ENCODE measurements at regions not wholly inside any gene's neighbourhood (a gene's known extent, or its start where the extent isn't known, plus 50 kb on each side); places are given as distances from the start of the nearest gene placed in this dataset.

- no peak for DNase-seq (ENCODE audit: low read depth in 4 of 4, low spot score in 3 of 4)
Measured at GRCh38 chr9:71384343-71384742, 262.9 kb upstream of the TRPM3 start.

- DNase-seq (ENCODE audit: low read depth in 4 of 4, low spot score in 3 of 4): no peak
Measured at GRCh38 chr9:71383308-71383940, 262.0 kb upstream of the TRPM3 start.

- no peak for DNase-seq (ENCODE audit: low read depth in 4 of 4, low spot score in 3 of 4)
Measured at GRCh38 chr9:71368157-71368556, 246.7 kb upstream of the TRPM3 start.

GRCh38 chr9:71364186-71364955, 242.9 kb upstream of the TRPM3 start:
- DNase-seq (ENCODE audit: low read depth in 4 of 4, low spot score in 3 of 4): no peak

GRCh38 chr9:71363286-71363961, 242.0 kb upstream of the TRPM3 start:
- DNase-seq (ENCODE audit: low read depth in 4 of 4, low spot score in 3 of 4): no peak

- no peak for DNase-seq (ENCODE audit: low read depth in 4 of 4, low spot score in 3 of 4)
Measured at GRCh38 chr9:71361357-71361756, 239.9 kb upstream of the TRPM3 start.

GRCh38 chr9:71357346-71357745, 235.9 kb upstream of the TRPM3 start:
- DNase-seq (ENCODE audit: low read depth in 4 of 4, low spot score in 3 of 4): no peak

GRCh38 chr9:71355884-71356283, 234.5 kb upstream of the TRPM3 start:
- DNase-seq (ENCODE audit: low read depth in 4 of 4, low spot score in 3 of 4): no peak

- DNase-seq (ENCODE audit: low read depth in 4 of 4, low spot score in 3 of 4): no peak
Measured at GRCh38 chr9:71353720-71354119, 232.3 kb upstream of the TRPM3 start.

- DNase-seq (ENCODE audit: low read depth in 4 of 4, low spot score in 3 of 4): no peak
Measured at GRCh38 chr9:71352837-71353236, 231.4 kb upstream of the TRPM3 start.

GRCh38 chr9:71349218-71349617, 227.8 kb upstream of the TRPM3 start:
- DNase-seq (ENCODE audit: low read depth in 4 of 4, low spot score in 3 of 4): no peak

GRCh38 chr9:71333321-71333720, 211.9 kb upstream of the TRPM3 start:
- DNase-seq (ENCODE audit: low read depth in 4 of 4, low spot score in 3 of 4): no peak

- DNase-seq (ENCODE audit: low read depth in 4 of 4, low spot score in 3 of 4): no peak
Measured at GRCh38 chr9:71331603-71332002, 210.2 kb upstream of the TRPM3 start.

GRCh38 chr9:71329873-71330272, 208.5 kb upstream of the TRPM3 start:
- DNase-seq (ENCODE audit: low read depth in 4 of 4, low spot score in 3 of 4): no peak

- DNase-seq (ENCODE audit: low read depth in 4 of 4, low spot score in 3 of 4): no peak
Measured at GRCh38 chr9:71326360-71326759, 204.9 kb upstream of the TRPM3 start.

- no peak for DNase-seq (ENCODE audit: low read depth in 4 of 4, low spot score in 3 of 4)
Measured at GRCh38 chr9:71323357-71323756, 201.9 kb upstream of the TRPM3 start.

GRCh38 chr9:71322311-71322710, 200.9 kb upstream of the TRPM3 start:
- DNase-seq (ENCODE audit: low read depth in 4 of 4, low spot score in 3 of 4): no peak

GRCh38 chr9:71308454-71308853, 187.0 kb upstream of the TRPM3 start:
- DNase-seq (ENCODE audit: low read depth in 4 of 4, low spot score in 3 of 4): no peak

- DNase-seq (ENCODE audit: low read depth in 4 of 4, low spot score in 3 of 4): no peak
Measured at GRCh38 chr9:71306134-71306533, 184.7 kb upstream of the TRPM3 start.

- DNase-seq (ENCODE audit: low read depth in 4 of 4, low spot score in 3 of 4): no peak
Measured at GRCh38 chr9:71303351-71303750, 181.9 kb upstream of the TRPM3 start.

GRCh38 chr9:71302776-71303175, 181.4 kb upstream of the TRPM3 start:
- DNase-seq (ENCODE audit: low read depth in 4 of 4, low spot score in 3 of 4): no peak

- no peak for DNase-seq (ENCODE audit: low read depth in 4 of 4, low spot score in 3 of 4)
Measured at GRCh38 chr9:71295928-71296327, 174.5 kb upstream of the TRPM3 start.
